Fibroblast of lung (primary cell): ENCODE measurements at regions not wholly inside any gene's neighbourhood (a gene's known extent, or its start where the extent isn't known, plus 50 kb on each side); places are given as distances from the start of the nearest gene placed in this dataset.

Experiments
- EZH2 ChIP-seq: IDR thresholded peaks from 2 replicates; pipeline ENCODE4 v1.5.1; 2012; ENCODE audit warnings: low read length, control low read depth, mild to moderate bottlenecking; ENCODE audit errors: missing control alignments
- TF ChIP-seq, protein P1 (sequence below), 2 donors: IDR thresholded peaks in 1 of 2; conservative IDR thresholded peaks in 1 of 2; 1 replicate in 1 of 2; 2 replicates in 1 of 2; pipeline ENCODE4 v1.5.1; 2011 to 2012; ENCODE audit warnings: low read length in 2 of 2, control low read depth in 1 of 2, inconsistent platforms in 1 of 2, low read depth in 1 of 2, mild to moderate bottlenecking in 1 of 2

DNA sequence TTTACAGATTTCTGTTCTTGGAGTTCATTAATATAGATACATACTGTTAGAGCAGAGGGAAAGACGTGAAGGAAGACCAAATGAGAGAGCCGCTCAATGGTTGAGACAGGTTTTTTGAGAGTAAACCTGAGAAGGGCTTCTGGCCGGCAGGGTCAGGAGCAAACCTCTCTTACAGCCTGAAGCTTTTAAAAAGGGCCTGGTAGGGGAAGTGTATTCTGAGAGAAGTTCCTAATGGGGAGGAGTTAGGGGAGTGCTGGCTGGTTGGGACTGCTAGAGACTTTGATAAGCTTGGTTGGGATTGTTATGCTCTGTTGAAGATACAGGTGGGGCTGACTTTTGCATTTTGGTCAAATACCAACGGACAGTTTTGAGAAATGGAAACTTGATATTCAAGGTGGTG lies 186.8 kb upstream of the PABPC4L start:
- TF ChIP-seq, protein P1, sequence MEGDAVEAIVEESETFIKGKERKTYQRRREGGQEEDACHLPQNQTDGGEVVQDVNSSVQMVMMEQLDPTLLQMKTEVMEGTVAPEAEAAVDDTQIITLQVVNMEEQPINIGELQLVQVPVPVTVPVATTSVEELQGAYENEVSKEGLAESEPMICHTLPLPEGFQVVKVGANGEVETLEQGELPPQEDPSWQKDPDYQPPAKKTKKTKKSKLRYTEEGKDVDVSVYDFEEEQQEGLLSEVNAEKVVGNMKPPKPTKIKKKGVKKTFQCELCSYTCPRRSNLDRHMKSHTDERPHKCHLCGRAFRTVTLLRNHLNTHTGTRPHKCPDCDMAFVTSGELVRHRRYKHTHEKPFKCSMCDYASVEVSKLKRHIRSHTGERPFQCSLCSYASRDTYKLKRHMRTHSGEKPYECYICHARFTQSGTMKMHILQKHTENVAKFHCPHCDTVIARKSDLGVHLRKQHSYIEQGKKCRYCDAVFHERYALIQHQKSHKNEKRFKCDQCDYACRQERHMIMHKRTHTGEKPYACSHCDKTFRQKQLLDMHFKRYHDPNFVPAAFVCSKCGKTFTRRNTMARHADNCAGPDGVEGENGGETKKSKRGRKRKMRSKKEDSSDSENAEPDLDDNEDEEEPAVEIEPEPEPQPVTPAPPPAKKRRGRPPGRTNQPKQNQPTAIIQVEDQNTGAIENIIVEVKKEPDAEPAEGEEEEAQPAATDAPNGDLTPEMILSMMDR (conservative IDR thresholded peaks at IDR 0.05 in 1 of 2, IDR thresholded peaks at IDR 0.05 in 1 of 2; ENCODE audit: low read depth in 1 of 2, low read length in 2 of 2): no peak
- no peak for TF ChIP-seq EZH2
